Vagina (tissue), 2 donors: ENCODE measurements at regions not wholly inside any gene's neighbourhood (a gene's known extent, or its start where the extent isn't known, plus 50 kb on each side); places are given as distances from the start of the nearest gene placed in this dataset.
"Not testable (repeated sequence)": the region's sequence is repeated elsewhere in the genome, so short reads cannot be mapped to it uniquely, and the experiment has no call there.

Experiments
- DNase-seq, 2 donors: peaks; one replicate each; pipeline ENCODE4 v3.0.0-alpha.2; 2017; ENCODE audit errors: extremely low spot score in 2 of 2
- H3K27ac ChIP-seq: fragments of 200-600 bp; sonication (generic); one replicate; pipeline ENCODE4 v1.5.1; 2019
- H3K27me3 ChIP-seq: fragments of 200-600 bp; sonication (generic); one replicate; pipeline ENCODE4 v1.5.1; 2019
- H3K36me3 ChIP-seq, 2 donors: fragments of 200-600 bp; sonication (generic); one replicate each; pipeline ENCODE4 v1.5.1; 2017 to 2019
- H3K4me1 ChIP-seq: fragments of 200-600 bp; sonication (generic); one replicate; pipeline ENCODE4 v1.5.1; 2019
- H3K4me3 ChIP-seq, 2 donors: fragments of 200-600 bp; sonication (generic); 1 replicate in 1 of 2; 2 replicates in 1 of 2; pipeline ENCODE4 v1.5.1; 2016 to 2019
- H3K9me3 ChIP-seq: fragments of 200-600 bp; sonication (generic); one replicate; pipeline ENCODE4 v1.5.1; 2019
- CTCF ChIP-seq, 3 experiments: fragments of 450-650 bp in 2 of 3; fragments of 200-600 bp in 1 of 3; sonication (generic) in 1 of 3; IDR thresholded peaks; one replicate each; pipeline ENCODE4 v1.5.1; 2017 to 2019; ENCODE audit warnings: antibody characterized with exemption in 3 of 3, mild to moderate bottlenecking in 2 of 3, moderate library complexity in 2 of 3
- POLR2A ChIP-seq, 2 donors: fragments of 450-650 bp; IDR thresholded peaks; one replicate each; pipeline ENCODE4 v1.6.1; 2017; ENCODE audit warnings: antibody characterized with exemption in 2 of 2, mild to moderate bottlenecking in 2 of 2, moderate library complexity in 2 of 2
- POLR2AphosphoS5 ChIP-seq, 2 donors: sonication (generic); formaldehyde crosslinking; IDR thresholded peaks; one replicate each; pipeline ENCODE4 v1.9.0; 2017; ENCODE audit warnings: antibody characterized with exemption in 2 of 2, mild to moderate bottlenecking in 2 of 2, low read depth in 1 of 2; ENCODE audit not compliant: insufficient read depth in 1 of 2
- intact Hi-C: fragments of 100-400 bp; cut with DNase I; formaldehyde crosslinking; loops from one replicate; pipeline ENCODE4 v1.15.1; 2023

DNA sequence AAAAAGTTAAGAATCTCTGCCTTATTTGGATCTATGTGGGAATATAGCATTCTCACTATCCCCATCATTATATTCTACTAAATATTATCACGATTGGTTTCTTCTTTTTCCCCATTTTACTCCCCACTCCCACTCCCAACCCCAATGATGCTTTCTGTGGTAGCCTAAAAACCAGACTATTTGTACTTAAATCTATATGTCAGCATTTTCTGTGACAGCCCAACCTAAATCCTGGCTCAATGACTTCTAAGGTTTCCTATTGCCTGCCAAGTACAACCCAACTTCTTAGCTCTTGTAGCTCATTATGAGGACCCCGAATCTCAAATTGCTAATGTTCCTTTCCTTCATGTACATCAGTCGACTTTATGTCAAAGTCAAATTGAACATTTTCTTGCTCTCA is 598.6 kb downstream of the XPNPEP1 start:
- TF ChIP-seq POLR2A (IDR thresholded peaks at IDR 0.05) (no peak), POLR2AphosphoS5 (IDR thresholded peaks at IDR 0.05; ENCODE audit: insufficient read depth in 1 of 2, low read depth in 1 of 2) (no peak), CTCF (IDR thresholded peaks at IDR 0.05) (no peak)
- Histone ChIP-seq H3K27me3 (no peaks in the 10 kb centered on the region), H3K27ac (no peak overlapping the region), H3K9me3 (no peaks in the 10 kb centered on the region), H3K36me3 (no peaks in the 10 kb centered on the region), H3K4me1 (no peaks in the 10 kb centered on the region), H3K4me3 (no peak overlapping the region)
- DNase-seq: no peak
- intact Hi-C loops: no loop called here

- no peak for TF ChIP-seq CTCF (IDR thresholded peaks at IDR 0.05)
- no peak for TF ChIP-seq POLR2AphosphoS5 (IDR thresholded peaks at IDR 0.05; ENCODE audit: insufficient read depth in 1 of 2, low read depth in 1 of 2)
- TF ChIP-seq POLR2A (IDR thresholded peaks at IDR 0.05): no peak
- Histone ChIP-seq H3K36me3 (no peaks in the 10 kb centered on the region), H3K4me3 (no peak overlapping the region), H3K27me3 (no peaks in the 10 kb centered on the region), H3K4me1 (no peaks in the 10 kb centered on the region), H3K9me3 (no peaks in the 10 kb centered on the region), H3K27ac (no peak overlapping the region)
- intact Hi-C loops: no loop called here
- no peak for DNase-seq
Measured at GRCh38 chr10:109317746-109318366, 605.5 kb downstream of the XPNPEP1 start.

- DNase-seq, H3K4me1 ChIP-seq, H3K27me3 ChIP-seq, H3K36me3 ChIP-seq, H3K9me3 ChIP-seq, H3K27ac ChIP-seq, H3K4me3 ChIP-seq, intact Hi-C loops: not testable (repeated sequence)
Measured at GRCh38 chr10:109314016-109314415, 609.3 kb downstream of the XPNPEP1 start.

GRCh38 chr10:109312555-109312954 is 610.8 kb downstream of the XPNPEP1 start:
- H3K27me3 ChIP-seq, H3K4me3 ChIP-seq, intact Hi-C loops, H3K9me3 ChIP-seq, H3K36me3 ChIP-seq, DNase-seq, H3K4me1 ChIP-seq, H3K27ac ChIP-seq: not testable (repeated sequence)

GRCh38 chr10:109308971-109309370 is 614.3 kb downstream of the XPNPEP1 start:
- intact Hi-C loops: no loop called here
- TF ChIP-seq POLR2A (IDR thresholded peaks at IDR 0.05) (no peak), POLR2AphosphoS5 (IDR thresholded peaks at IDR 0.05; ENCODE audit: insufficient read depth in 1 of 2, low read depth in 1 of 2) (no peak), CTCF (IDR thresholded peaks at IDR 0.05) (no peak)
- H3K9me3 ChIP-seq: no peaks in the 10 kb centered on the region
- H3K27me3 ChIP-seq: no peaks in the 10 kb centered on the region
- H3K27ac ChIP-seq: no peak overlapping the region
- H3K4me1 ChIP-seq: no peaks in the 10 kb centered on the region
- H3K36me3 ChIP-seq: no peaks in the 10 kb centered on the region
- no peak for DNase-seq
- no peak overlapping the region for H3K4me3 ChIP-seq

GRCh38 chr10:109307102-109307501 is 616.2 kb downstream of the XPNPEP1 start:
- H3K27me3 ChIP-seq, intact Hi-C loops, H3K4me3 ChIP-seq, H3K9me3 ChIP-seq, H3K36me3 ChIP-seq, H3K4me1 ChIP-seq, DNase-seq, H3K27ac ChIP-seq: not testable (repeated sequence)

DNA sequence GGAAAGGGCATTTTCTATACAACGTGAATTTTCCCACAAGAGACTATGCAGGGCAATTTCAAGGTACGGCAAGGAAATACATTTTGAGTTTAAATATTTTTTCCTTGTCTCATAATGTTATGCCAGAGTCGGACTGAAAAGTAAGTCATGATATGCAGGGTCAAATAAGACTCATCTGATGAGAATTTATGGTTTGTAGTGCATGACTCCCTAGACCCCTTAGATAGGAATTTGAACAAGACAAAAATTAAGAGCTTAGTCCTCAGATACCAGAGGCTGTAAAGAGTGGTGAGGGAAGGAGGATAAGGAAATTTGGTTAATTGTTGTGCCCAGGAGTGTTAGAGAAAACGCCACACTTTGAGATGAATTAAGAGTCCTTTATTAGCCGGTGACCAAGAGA is 616.6 kb downstream of the XPNPEP1 start:
- Histone ChIP-seq H3K4me1 (no peaks in the 10 kb centered on the region), H3K9me3 (no peaks in the 10 kb centered on the region), H3K27ac (no peak overlapping the region), H3K27me3 (no peaks in the 10 kb centered on the region), H3K4me3 (no peak overlapping the region), H3K36me3 (no peaks in the 10 kb centered on the region)
- intact Hi-C loops: no loop called here
- DNase-seq: no peak
- TF ChIP-seq POLR2A (IDR thresholded peaks at IDR 0.05): no peak
